ENCODE measurements at regions not wholly inside any gene's neighbourhood (a gene's known extent, or its start where the extent isn't known, plus 50 kb on each side); places are given as distances from the start of the nearest gene placed in this dataset.

- Histone ChIP-seq H4K8ac (ENCODE audit: low read depth, low read length) (no peak overlapping the region), H2AK5ac (ENCODE audit: low read depth, low read length) (no peak overlapping the region), H2BK120ac (ENCODE audit: low read depth, low read length) (no peak overlapping the region), H3K27ac (replicated peaks; ENCODE audit: low read length) (no peak overlapping the region), H3K4me3 (ENCODE audit: low read length in 2 of 2) (no peak overlapping the region), H3K4me1 (ENCODE audit: control insufficient read depth in 2 of 2, insufficient read depth in 1 of 2, low read depth in 1 of 2, low read length in 2 of 2) (no peaks in the 10 kb centered on the region), H2BK12ac (ENCODE audit: low read length) (no peak overlapping the region), H2BK15ac (ENCODE audit: low read length) (no peak overlapping the region), H3K4ac (ENCODE audit: low read length) (no peak overlapping the region), H3K23ac (ENCODE audit: low read depth, low read length, poor library complexity) (no peak overlapping the region), H3K9me3 (replicated peaks in 1 of 2; ENCODE audit: control insufficient read depth in 2 of 2, insufficient read depth in 1 of 2, low read depth in 1 of 2, low read length in 2 of 2) (no peaks in the 10 kb centered on the region), H4K91ac (ENCODE audit: low read depth, low read length, poor library complexity) (no peak overlapping the region), H3K9ac (ENCODE audit: low read depth, low read length, poor library complexity) (no peak overlapping the region), H3K36me3 (replicated peaks in 1 of 2; ENCODE audit: control insufficient read depth in 2 of 2, insufficient read depth in 2 of 2, low read length in 2 of 2) (no peaks in the 10 kb centered on the region), H2AFZ (ENCODE audit: low read length) (no peak overlapping the region), H3K79me1 (ENCODE audit: low read depth, low read length) (no peaks in the 10 kb centered on the region), H3K27me3 (ENCODE audit: control insufficient read depth in 3 of 3, insufficient read depth in 3 of 3, low read depth in 1 of 3, low read length in 3 of 3) (peaks cover 0 to 7% (median 0%) of the 10 kb centered on the region in 3 experiments), H3K14ac (ENCODE audit: low read length) (no peak overlapping the region), H2BK5ac (ENCODE audit: low read length) (no peak overlapping the region), H3K18ac (ENCODE audit: low read length) (no peak overlapping the region), H3K4me2 (ENCODE audit: insufficient read depth, low read length, poor library complexity, severe bottlenecking) (no peak overlapping the region)
- no CpG with 5 or more reads among the region's 1 CpG for WGBS, 2 donors (ENCODE audit: extremely low coverage in 2 of 2, insufficient read length in 2 of 2, insufficient replicate concordance in 1 of 2)
- DNase-seq (ENCODE audit: low spot score), result no peak
Measured at GRCh38 chr16:55233464-55233863, 90.5 kb upstream of the IRX6 start.

GRCh38 chr16:55236655-55237054, 87.3 kb upstream of the IRX6 start:
- no peaks in the 10 kb centered on the region for H3K9me3 ChIP-seq (replicated peaks in 1 of 2; ENCODE audit: control insufficient read depth in 2 of 2, insufficient read depth in 1 of 2, low read depth in 1 of 2, low read length in 2 of 2)
- peaks cover 0 to 7% (median 0%) of the 10 kb centered on the region in 3 experiments for H3K27me3 ChIP-seq (ENCODE audit: control insufficient read depth in 3 of 3, insufficient read depth in 3 of 3, low read depth in 1 of 3, low read length in 3 of 3)
- H3K27ac ChIP-seq (replicated peaks; ENCODE audit: low read length), result no peak overlapping the region
- no peak overlapping the region for H3K4me2 ChIP-seq (ENCODE audit: insufficient read depth, low read length, poor library complexity, severe bottlenecking)
- no CpG with 5 or more reads among the region's 5 CpGs for WGBS, 2 donors (ENCODE audit: extremely low coverage in 2 of 2, insufficient read length in 2 of 2, insufficient replicate concordance in 1 of 2)
- no peak overlapping the region for H3K4me3 ChIP-seq (ENCODE audit: low read length in 2 of 2)
- H3K79me1 ChIP-seq (ENCODE audit: low read depth, low read length), result no peaks in the 10 kb centered on the region
- no peak overlapping the region for H2BK12ac ChIP-seq (ENCODE audit: low read length)
- H3K9ac ChIP-seq (ENCODE audit: low read depth, low read length, poor library complexity), result no peak overlapping the region
- DNase-seq (ENCODE audit: low spot score), result no peak
- no peak overlapping the region for H4K8ac ChIP-seq (ENCODE audit: low read depth, low read length)
- no peak overlapping the region for H3K23ac ChIP-seq (ENCODE audit: low read depth, low read length, poor library complexity)
- no peak overlapping the region for H3K18ac ChIP-seq (ENCODE audit: low read length)
- H3K4me1 ChIP-seq (ENCODE audit: control insufficient read depth in 2 of 2, insufficient read depth in 1 of 2, low read depth in 1 of 2, low read length in 2 of 2), result peaks cover 0 to 2% of the 10 kb centered on the region in 2 donors
- no peak overlapping the region for H2BK5ac ChIP-seq (ENCODE audit: low read length)
- H2BK120ac ChIP-seq (ENCODE audit: low read depth, low read length), result no peak overlapping the region
- H2BK15ac ChIP-seq (ENCODE audit: low read length), result no peak overlapping the region
- no peak overlapping the region for H4K91ac ChIP-seq (ENCODE audit: low read depth, low read length, poor library complexity)
- H3K14ac ChIP-seq (ENCODE audit: low read length), result no peak overlapping the region
- no peak overlapping the region for H3K4ac ChIP-seq (ENCODE audit: low read length)
- H3K36me3 ChIP-seq (replicated peaks in 1 of 2; ENCODE audit: control insufficient read depth in 2 of 2, insufficient read depth in 2 of 2, low read length in 2 of 2), result no peaks in the 10 kb centered on the region
- no peak overlapping the region for H2AFZ ChIP-seq (ENCODE audit: low read length)
- H2AK5ac ChIP-seq (ENCODE audit: low read depth, low read length), result no peak overlapping the region

GRCh38 chr16:55239723-55240122, 84.3 kb upstream of the IRX6 start:
- H3K9ac ChIP-seq (ENCODE audit: low read depth, low read length, poor library complexity), result no peak overlapping the region
- no peaks in the 10 kb centered on the region for H3K79me1 ChIP-seq (ENCODE audit: low read depth, low read length)
- no peak overlapping the region for H4K91ac ChIP-seq (ENCODE audit: low read depth, low read length, poor library complexity)
- H3K14ac ChIP-seq (ENCODE audit: low read length), result no peak overlapping the region
- H3K9me3 ChIP-seq (replicated peaks in 1 of 2; ENCODE audit: control insufficient read depth in 2 of 2, insufficient read depth in 1 of 2, low read depth in 1 of 2, low read length in 2 of 2), result no peaks in the 10 kb centered on the region
- DNase-seq (ENCODE audit: low spot score), result no peak
- H2BK120ac ChIP-seq (ENCODE audit: low read depth, low read length), result no peak overlapping the region
- no peak overlapping the region for H2BK12ac ChIP-seq (ENCODE audit: low read length)
- H3K4me1 ChIP-seq (ENCODE audit: control insufficient read depth in 2 of 2, insufficient read depth in 1 of 2, low read depth in 1 of 2, low read length in 2 of 2), result peaks cover 0 to 2% of the 10 kb centered on the region in 2 donors
- H3K18ac ChIP-seq (ENCODE audit: low read length), result no peak overlapping the region
- no peak overlapping the region for H2BK15ac ChIP-seq (ENCODE audit: low read length)
- no peak overlapping the region for H3K4ac ChIP-seq (ENCODE audit: low read length)
- no peak overlapping the region for H2AFZ ChIP-seq (ENCODE audit: low read length)
- no peak overlapping the region for H3K23ac ChIP-seq (ENCODE audit: low read depth, low read length, poor library complexity)
- no peak overlapping the region for H3K27ac ChIP-seq (replicated peaks; ENCODE audit: low read length)
- peaks cover 0 to 7% (median 0%) of the 10 kb centered on the region in 3 experiments for H3K27me3 ChIP-seq (ENCODE audit: control insufficient read depth in 3 of 3, insufficient read depth in 3 of 3, low read depth in 1 of 3, low read length in 3 of 3)
- H2AK5ac ChIP-seq (ENCODE audit: low read depth, low read length), result no peak overlapping the region
- H4K8ac ChIP-seq (ENCODE audit: low read depth, low read length), result no peak overlapping the region
- H3K4me2 ChIP-seq (ENCODE audit: insufficient read depth, low read length, poor library complexity, severe bottlenecking), result no peak overlapping the region
- H2BK5ac ChIP-seq (ENCODE audit: low read length), result no peak overlapping the region
- no peak overlapping the region for H3K4me3 ChIP-seq (ENCODE audit: low read length in 2 of 2)
- no peaks in the 10 kb centered on the region for H3K36me3 ChIP-seq (replicated peaks in 1 of 2; ENCODE audit: control insufficient read depth in 2 of 2, insufficient read depth in 2 of 2, low read length in 2 of 2)

GRCh38 chr16:55240888-55241287, 83.1 kb upstream of the IRX6 start:
- H3K18ac ChIP-seq (ENCODE audit: low read length), result no peak overlapping the region
- no peak overlapping the region for H2AFZ ChIP-seq (ENCODE audit: low read length)
- no peak overlapping the region for H3K4ac ChIP-seq (ENCODE audit: low read length)
- H3K27ac ChIP-seq (replicated peaks; ENCODE audit: low read length), result no peak overlapping the region
- H2BK15ac ChIP-seq (ENCODE audit: low read length), result no peak overlapping the region
- H3K27me3 ChIP-seq (ENCODE audit: control insufficient read depth in 3 of 3, insufficient read depth in 3 of 3, low read depth in 1 of 3, low read length in 3 of 3), result peaks cover 0 to 7% (median 0%) of the 10 kb centered on the region in 3 experiments
- no peak overlapping the region for H2BK120ac ChIP-seq (ENCODE audit: low read depth, low read length)
- no peak overlapping the region for H3K4me2 ChIP-seq (ENCODE audit: insufficient read depth, low read length, poor library complexity, severe bottlenecking)
- peaks cover 0 to 2% of the 10 kb centered on the region in 2 donors for H3K4me1 ChIP-seq (ENCODE audit: control insufficient read depth in 2 of 2, insufficient read depth in 1 of 2, low read depth in 1 of 2, low read length in 2 of 2)
- no peak overlapping the region for H2BK12ac ChIP-seq (ENCODE audit: low read length)
- no peak for DNase-seq (ENCODE audit: low spot score)
- H3K23ac ChIP-seq (ENCODE audit: low read depth, low read length, poor library complexity), result no peak overlapping the region
- no peak overlapping the region for H4K8ac ChIP-seq (ENCODE audit: low read depth, low read length)
- H2BK5ac ChIP-seq (ENCODE audit: low read length), result no peak overlapping the region
- no peak overlapping the region for H3K9ac ChIP-seq (ENCODE audit: low read depth, low read length, poor library complexity)
- H4K91ac ChIP-seq (ENCODE audit: low read depth, low read length, poor library complexity), result no peak overlapping the region
- no peak overlapping the region for H3K4me3 ChIP-seq (ENCODE audit: low read length in 2 of 2)
- no CpG with 5 or more reads among the region's 7 CpGs for WGBS, 2 donors (ENCODE audit: extremely low coverage in 2 of 2, insufficient read length in 2 of 2, insufficient replicate concordance in 1 of 2)
- no peaks in the 10 kb centered on the region for H3K36me3 ChIP-seq (replicated peaks in 1 of 2; ENCODE audit: control insufficient read depth in 2 of 2, insufficient read depth in 2 of 2, low read length in 2 of 2)
- H3K79me1 ChIP-seq (ENCODE audit: low read depth, low read length), result no peaks in the 10 kb centered on the region
- H3K9me3 ChIP-seq (replicated peaks in 1 of 2; ENCODE audit: control insufficient read depth in 2 of 2, insufficient read depth in 1 of 2, low read depth in 1 of 2, low read length in 2 of 2), result no peaks in the 10 kb centered on the region
- H2AK5ac ChIP-seq (ENCODE audit: low read depth, low read length), result no peak overlapping the region
- H3K14ac ChIP-seq (ENCODE audit: low read length), result no peak overlapping the region
